ENCODE measurements at regions not wholly inside any gene's neighbourhood (a gene's known extent, or its start where the extent isn't known, plus 50 kb on each side); places are given as distances from the start of the nearest gene placed in this dataset.

DNA sequence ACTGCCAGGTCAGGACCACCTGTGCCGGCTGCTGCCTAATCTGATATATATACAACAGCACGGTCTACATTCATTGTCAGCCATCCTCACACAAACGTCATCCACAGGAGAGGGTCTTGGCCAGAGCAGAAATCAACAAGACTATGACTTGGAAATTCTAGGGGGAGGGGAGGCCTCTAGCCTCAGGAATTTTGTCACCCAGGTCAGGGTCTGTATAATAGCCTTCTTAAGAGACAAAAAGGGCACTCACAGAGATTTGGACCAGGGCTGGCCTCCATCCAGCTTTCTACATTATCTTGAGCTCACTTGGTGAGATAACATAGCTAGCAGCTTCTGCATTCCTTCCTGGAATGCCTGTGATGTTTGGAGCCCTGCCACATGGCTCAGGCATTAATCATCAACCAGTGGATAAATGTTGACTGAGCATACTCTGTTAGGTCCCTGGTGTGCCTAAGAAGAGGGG, 50.4 kb upstream of the CTIF start (continued):
- TF ChIP-seq ZNF660 (CRISPR knock-in tag; IDR thresholded peaks at IDR 0.05; ENCODE audit: borderline replicate concordance, low read depth) (no peak), FIP1L1 (IDR thresholded peaks at IDR 0.05; ENCODE audit: borderline replicate concordance, insufficient read depth, low read depth, low read length) (no peak), ZNF274 (CRISPR knock-in tag; IDR thresholded peaks at IDR 0.05) (no peak), ZNF772 (CRISPR knock-in tag; IDR thresholded peaks at IDR 0.05) (no peak), XRCC5 (optimal IDR thresholded peaks at IDR 0.05; ENCODE audit: low read length) (no peak), GATAD1 (CRISPR knock-in tag; IDR thresholded peaks at IDR 0.05) (peak; percentile 49; the same call in 1 of the 2 replicates), HCFC1 (IDR thresholded peaks at IDR 0.05; ENCODE audit: low read depth, low read length) (no peak), GLI4 (CRISPR knock-in tag; IDR thresholded peaks at IDR 0.05; ENCODE audit: borderline replicate concordance) (no peak), BORCS8-MEF2B (CRISPR knock-in tag; IDR thresholded peaks at IDR 0.05) (no peak), ZNF232 (CRISPR knock-in tag; IDR thresholded peaks at IDR 0.05; ENCODE audit: borderline replicate concordance) (peak; percentile 72; the same call in 1 of the 2 replicates), POLR2A (IDR thresholded peaks at IDR 0.05; ENCODE audit: insufficient read depth in 1 of 2, low read depth in 2 of 2, low read length in 2 of 2) (no peak), ZNF441 (CRISPR knock-in tag; IDR thresholded peaks at IDR 0.05; ENCODE audit: borderline replicate concordance) (no peak), ZMYM4 (CRISPR knock-in tag; IDR thresholded peaks at IDR 0.05) (peak; percentile 83), CBX1 (IDR thresholded peaks at IDR 0.05; ENCODE audit: low read depth) (no peak), ZNF749 (CRISPR knock-in tag; IDR thresholded peaks at IDR 0.05; ENCODE audit: borderline replicate concordance) (no peak), ZNF3 (CRISPR knock-in tag; IDR thresholded peaks at IDR 0.05) (no peak)
- TF ChIP-seq, protein P1, sequence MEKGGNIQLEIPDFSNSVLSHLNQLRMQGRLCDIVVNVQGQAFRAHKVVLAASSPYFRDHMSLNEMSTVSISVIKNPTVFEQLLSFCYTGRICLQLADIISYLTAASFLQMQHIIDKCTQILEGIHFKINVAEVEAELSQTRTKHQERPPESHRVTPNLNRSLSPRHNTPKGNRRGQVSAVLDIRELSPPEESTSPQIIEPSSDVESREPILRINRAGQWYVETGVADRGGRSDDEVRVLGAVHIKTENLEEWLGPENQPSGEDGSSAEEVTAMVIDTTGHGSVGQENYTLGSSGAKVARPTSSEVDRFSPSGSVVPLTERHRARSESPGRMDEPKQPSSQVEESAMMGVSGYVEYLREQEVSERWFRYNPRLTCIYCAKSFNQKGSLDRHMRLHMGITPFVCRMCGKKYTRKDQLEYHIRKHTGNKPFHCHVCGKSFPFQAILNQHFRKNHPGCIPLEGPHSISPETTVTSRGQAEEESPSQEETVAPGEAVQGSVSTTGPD (CRISPR knock-in tag; IDR thresholded peaks at IDR 0.05) = no peak
- TF ChIP-seq, protein P2, sequence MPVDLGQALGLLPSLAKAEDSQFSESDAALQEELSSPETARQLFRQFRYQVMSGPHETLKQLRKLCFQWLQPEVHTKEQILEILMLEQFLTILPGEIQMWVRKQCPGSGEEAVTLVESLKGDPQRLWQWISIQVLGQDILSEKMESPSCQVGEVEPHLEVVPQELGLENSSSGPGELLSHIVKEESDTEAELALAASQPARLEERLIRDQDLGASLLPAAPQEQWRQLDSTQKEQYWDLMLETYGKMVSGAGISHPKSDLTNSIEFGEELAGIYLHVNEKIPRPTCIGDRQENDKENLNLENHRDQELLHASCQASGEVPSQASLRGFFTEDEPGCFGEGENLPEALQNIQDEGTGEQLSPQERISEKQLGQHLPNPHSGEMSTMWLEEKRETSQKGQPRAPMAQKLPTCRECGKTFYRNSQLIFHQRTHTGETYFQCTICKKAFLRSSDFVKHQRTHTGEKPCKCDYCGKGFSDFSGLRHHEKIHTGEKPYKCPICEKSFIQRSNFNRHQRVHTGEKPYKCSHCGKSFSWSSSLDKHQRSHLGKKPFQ (CRISPR knock-in tag; IDR thresholded peaks at IDR 0.05; ENCODE audit: insufficient replicate concordance) = no peak
- TF ChIP-seq, protein P3, sequence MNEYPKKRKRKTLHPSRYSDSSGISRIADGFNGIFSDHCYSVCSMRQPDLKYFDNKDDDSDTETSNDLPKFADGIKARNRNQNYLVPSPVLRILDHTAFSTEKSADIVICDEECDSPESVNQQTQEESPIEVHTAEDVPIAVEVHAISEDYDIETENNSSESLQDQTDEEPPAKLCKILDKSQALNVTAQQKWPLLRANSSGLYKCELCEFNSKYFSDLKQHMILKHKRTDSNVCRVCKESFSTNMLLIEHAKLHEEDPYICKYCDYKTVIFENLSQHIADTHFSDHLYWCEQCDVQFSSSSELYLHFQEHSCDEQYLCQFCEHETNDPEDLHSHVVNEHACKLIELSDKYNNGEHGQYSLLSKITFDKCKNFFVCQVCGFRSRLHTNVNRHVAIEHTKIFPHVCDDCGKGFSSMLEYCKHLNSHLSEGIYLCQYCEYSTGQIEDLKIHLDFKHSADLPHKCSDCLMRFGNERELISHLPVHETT (CRISPR knock-in tag; conservative IDR thresholded peaks at IDR 0.05) = no peak
- TF ChIP-seq, protein P4, sequence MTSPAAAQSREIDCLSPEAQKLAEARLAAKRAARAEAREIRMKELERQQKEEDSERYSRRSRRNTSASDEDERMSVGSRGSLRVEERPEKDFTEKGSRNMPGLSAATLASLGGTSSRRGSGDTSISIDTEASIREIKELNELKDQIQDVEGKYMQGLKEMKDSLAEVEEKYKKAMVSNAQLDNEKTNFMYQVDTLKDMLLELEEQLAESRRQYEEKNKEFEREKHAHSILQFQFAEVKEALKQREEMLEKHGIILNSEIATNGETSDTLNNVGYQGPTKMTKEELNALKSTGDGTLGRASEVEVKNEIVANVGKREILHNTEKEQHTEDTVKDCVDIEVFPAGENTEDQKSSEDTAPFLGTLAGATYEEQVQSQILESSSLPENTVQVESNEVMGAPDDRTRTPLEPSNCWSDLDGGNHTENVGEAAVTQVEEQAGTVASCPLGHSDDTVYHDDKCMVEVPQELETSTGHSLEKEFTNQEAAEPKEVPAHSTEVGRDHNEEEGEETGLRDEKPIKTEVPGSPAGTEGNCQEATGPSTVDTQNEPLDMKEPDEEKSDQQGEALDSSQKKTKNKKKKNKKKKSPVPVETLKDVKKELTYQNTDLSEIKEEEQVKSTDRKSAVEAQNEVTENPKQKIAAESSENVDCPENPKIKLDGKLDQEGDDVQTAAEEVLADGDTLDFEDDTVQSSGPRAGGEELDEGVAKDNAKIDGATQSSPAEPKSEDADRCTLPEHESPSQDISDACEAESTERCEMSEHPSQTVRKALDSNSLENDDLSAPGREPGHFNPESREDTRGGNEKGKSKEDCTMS (CRISPR knock-in tag; conservative IDR thresholded peaks at IDR 0.05) = no peak
- TF ChIP-seq, protein P5, sequence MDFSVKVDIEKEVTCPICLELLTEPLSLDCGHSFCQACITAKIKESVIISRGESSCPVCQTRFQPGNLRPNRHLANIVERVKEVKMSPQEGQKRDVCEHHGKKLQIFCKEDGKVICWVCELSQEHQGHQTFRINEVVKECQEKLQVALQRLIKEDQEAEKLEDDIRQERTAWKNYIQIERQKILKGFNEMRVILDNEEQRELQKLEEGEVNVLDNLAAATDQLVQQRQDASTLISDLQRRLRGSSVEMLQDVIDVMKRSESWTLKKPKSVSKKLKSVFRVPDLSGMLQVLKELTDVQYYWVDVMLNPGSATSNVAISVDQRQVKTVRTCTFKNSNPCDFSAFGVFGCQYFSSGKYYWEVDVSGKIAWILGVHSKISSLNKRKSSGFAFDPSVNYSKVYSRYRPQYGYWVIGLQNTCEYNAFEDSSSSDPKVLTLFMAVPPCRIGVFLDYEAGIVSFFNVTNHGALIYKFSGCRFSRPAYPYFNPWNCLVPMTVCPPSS (IDR thresholded peaks at IDR 0.05) = no peak
- TF ChIP-seq, protein P6, sequence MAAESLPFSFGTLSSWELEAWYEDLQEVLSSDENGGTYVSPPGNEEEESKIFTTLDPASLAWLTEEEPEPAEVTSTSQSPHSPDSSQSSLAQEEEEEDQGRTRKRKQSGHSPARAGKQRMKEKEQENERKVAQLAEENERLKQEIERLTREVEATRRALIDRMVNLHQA (CRISPR knock-in tag; IDR thresholded peaks at IDR 0.05) = no peak

Measured in HepG2 (cell line).